Ectodermal cell (in vitro differentiated cells): ENCODE measurements at regions not wholly inside any gene's neighbourhood (a gene's known extent, or its start where the extent isn't known, plus 50 kb on each side); places are given as distances from the start of the nearest gene placed in this dataset.

Experiments
- H3K27ac ChIP-seq: 2 replicates; pipeline ENCODE4 v1.7.0; 2013; ENCODE audit warnings: mild to moderate bottlenecking, low read depth, low read length; ENCODE audit not compliant: insufficient read depth, poor library complexity, severe bottlenecking
- H3K27me3 ChIP-seq: 2 replicates; pipeline ENCODE4 v1.7.0; 2013; ENCODE audit warnings: mild to moderate bottlenecking, low read length; ENCODE audit not compliant: insufficient read depth, control insufficient read depth, poor library complexity, severe bottlenecking
- H3K36me3 ChIP-seq: one replicate; pipeline ENCODE4 v1.7.0; 2013; ENCODE audit warnings: low read length; ENCODE audit not compliant: control insufficient read depth, insufficient read depth
- H3K4me1 ChIP-seq: one replicate; pipeline ENCODE4 v1.7.0; 2013; ENCODE audit warnings: low read length; ENCODE audit not compliant: control insufficient read depth, insufficient read depth
- H3K4me3 ChIP-seq: 2 replicates; pipeline ENCODE4 v1.7.0; 2013; ENCODE audit warnings: low read depth, low read length, control low read depth; ENCODE audit not compliant: insufficient read depth
- H3K9me3 ChIP-seq: 2 replicates; pipeline ENCODE4 v1.7.0; 2013; ENCODE audit warnings: mild to moderate bottlenecking, low read length, moderate library complexity; ENCODE audit not compliant: control insufficient read depth
- WGBS, 2 experiments: methylation state at CpG; one replicate each; pipeline ENCODE4 v1.1.7; 2013; ENCODE audit warnings: missing lambda C conversion rate in 2 of 2; 5-methylcytosine and 5-hydroxymethylcytosine counted together

- WGBS, 2 experiments: 48 to 51% methylated on average over 3 of the region's 3 CpGs
- H3K36me3 ChIP-seq: no peaks in the 10 kb centered on the region
Measured at GRCh38 chr5:96144289-96144688, 182.6 kb upstream of the ELL2 start.

GRCh38 chr5:96143450-96143849, 181.8 kb upstream of the ELL2 start:
- 81 to 91% methylated on average over 2 of the region's 2 CpGs for WGBS, 2 experiments
- no peaks in the 10 kb centered on the region for H3K36me3 ChIP-seq
- no peaks in the 10 kb centered on the region for H3K27me3 ChIP-seq
- H3K27ac ChIP-seq: no peak overlapping the region
- no peaks in the 10 kb centered on the region for H3K4me1 ChIP-seq
- no peaks in the 10 kb centered on the region for H3K9me3 ChIP-seq
- no peak overlapping the region for H3K4me3 ChIP-seq

More at GRCh38 chr5:96144289-96144688, 182.6 kb upstream of the ELL2 start:
- no peak overlapping the region for H3K4me3 ChIP-seq
- no peak overlapping the region for H3K27ac ChIP-seq
- no peaks in the 10 kb centered on the region for H3K27me3 ChIP-seq
- H3K9me3 ChIP-seq: no peaks in the 10 kb centered on the region
- no peaks in the 10 kb centered on the region for H3K4me1 ChIP-seq

GRCh38 chr5:96142786-96143434, 181.3 kb upstream of the ELL2 start:
- 88 to 100% methylated on average over 1 to 2 of the region's 3 CpGs for WGBS, 2 experiments
- H3K36me3 ChIP-seq: no peaks in the 10 kb centered on the region
- H3K27me3 ChIP-seq: no peaks in the 10 kb centered on the region
- no peaks in the 10 kb centered on the region for H3K9me3 ChIP-seq
- no peaks in the 10 kb centered on the region for H3K4me1 ChIP-seq
- no peak overlapping the region for H3K4me3 ChIP-seq
- no peak overlapping the region for H3K27ac ChIP-seq

GRCh38 chr5:96142184-96142781, 180.6 kb upstream of the ELL2 start:
- H3K27me3 ChIP-seq: no peaks in the 10 kb centered on the region
- H3K4me1 ChIP-seq: no peaks in the 10 kb centered on the region
- WGBS, 2 experiments: 92 to 95% methylated on average over 5 of the region's 5 CpGs
- no peaks in the 10 kb centered on the region for H3K36me3 ChIP-seq
- H3K27ac ChIP-seq: no peak overlapping the region
- H3K9me3 ChIP-seq: no peaks in the 10 kb centered on the region
- no peak overlapping the region for H3K4me3 ChIP-seq

- no peak overlapping the region for H3K4me3 ChIP-seq
- WGBS, 2 experiments: 89 to 93% methylated on average over 4 of the region's 4 CpGs
- no peaks in the 10 kb centered on the region for H3K4me1 ChIP-seq
- no peaks in the 10 kb centered on the region for H3K9me3 ChIP-seq
- no peaks in the 10 kb centered on the region for H3K27me3 ChIP-seq
- no peak overlapping the region for H3K27ac ChIP-seq
- no peaks in the 10 kb centered on the region for H3K36me3 ChIP-seq
Measured at GRCh38 chr5:96141749-96142148, 180.1 kb upstream of the ELL2 start.

- H3K4me3 ChIP-seq: no peak overlapping the region
- H3K36me3 ChIP-seq: no peaks in the 10 kb centered on the region
- no peaks in the 10 kb centered on the region for H3K9me3 ChIP-seq
- no peaks in the 10 kb centered on the region for H3K27me3 ChIP-seq
- no peak overlapping the region for H3K27ac ChIP-seq
- WGBS, 2 experiments: 82 to 97% methylated on average over 1 to 2 of the region's 2 CpGs
- H3K4me1 ChIP-seq: no peaks in the 10 kb centered on the region
Measured at GRCh38 chr5:96140496-96140895, 178.8 kb upstream of the ELL2 start.

GRCh38 chr5:96140084-96140483, 178.4 kb upstream of the ELL2 start:
- H3K27me3 ChIP-seq: no peaks in the 10 kb centered on the region

GRCh38 chr5:96134886-96135285, 173.2 kb upstream of the ELL2 start:
- 93 to 94% methylated on average over 2 of the region's 3 CpGs for WGBS, 2 experiments

More at GRCh38 chr5:96140084-96140483, 178.4 kb upstream of the ELL2 start:
- Histone ChIP-seq H3K27ac (no peak overlapping the region), H3K4me1 (no peaks in the 10 kb centered on the region), H3K4me3 (no peak overlapping the region), H3K36me3 (no peaks in the 10 kb centered on the region), H3K9me3 (no peaks in the 10 kb centered on the region)
- WGBS, 2 experiments: 100% methylated on average over 1 of the region's 1 CpG

GRCh38 chr5:96133341-96134079, 171.9 kb upstream of the ELL2 start:
- no peaks in the 10 kb centered on the region for H3K27me3 ChIP-seq
- H3K4me1 ChIP-seq: no peaks in the 10 kb centered on the region
- H3K9me3 ChIP-seq: no peaks in the 10 kb centered on the region
- WGBS, 2 experiments: 89 to 92% methylated on average over 6 of the region's 6 CpGs
- H3K4me3 ChIP-seq: no peak overlapping the region
- no peaks in the 10 kb centered on the region for H3K36me3 ChIP-seq
- no peak overlapping the region for H3K27ac ChIP-seq

More at GRCh38 chr5:96134886-96135285, 173.2 kb upstream of the ELL2 start:
- Histone ChIP-seq H3K4me3 (no peak overlapping the region), H3K9me3 (no peaks in the 10 kb centered on the region), H3K27me3 (no peaks in the 10 kb centered on the region), H3K27ac (no peak overlapping the region), H3K36me3 (no peaks in the 10 kb centered on the region), H3K4me1 (no peaks in the 10 kb centered on the region)

GRCh38 chr5:96129276-96129675, 167.6 kb upstream of the ELL2 start:
- Histone ChIP-seq H3K4me1 (no peaks in the 10 kb centered on the region), H3K27ac (no peak overlapping the region), H3K27me3 (no peaks in the 10 kb centered on the region), H3K9me3 (no peaks in the 10 kb centered on the region), H3K4me3 (no peak overlapping the region), H3K36me3 (no peaks in the 10 kb centered on the region)
- WGBS, 2 experiments: no CpG with 5 or more reads among the region's 1 CpG
